Ishikawa (cell line): ENCODE measurements at regions not wholly inside any gene's neighbourhood (a gene's known extent, or its start where the extent isn't known, plus 50 kb on each side); places are given as distances from the start of the nearest gene placed in this dataset.

Source experiments
- CREB1 ChIP-seq: IDR thresholded peaks from 2 replicates; pipeline ENCODE4 v1.6.1; 2012; ENCODE audit warnings: low read depth
- TF ChIP-seq, protein P1 (sequence below): IDR thresholded peaks from 2 replicates; pipeline ENCODE4 v1.6.1; 2012; ENCODE audit warnings: low read depth, mild to moderate bottlenecking

DNA sequence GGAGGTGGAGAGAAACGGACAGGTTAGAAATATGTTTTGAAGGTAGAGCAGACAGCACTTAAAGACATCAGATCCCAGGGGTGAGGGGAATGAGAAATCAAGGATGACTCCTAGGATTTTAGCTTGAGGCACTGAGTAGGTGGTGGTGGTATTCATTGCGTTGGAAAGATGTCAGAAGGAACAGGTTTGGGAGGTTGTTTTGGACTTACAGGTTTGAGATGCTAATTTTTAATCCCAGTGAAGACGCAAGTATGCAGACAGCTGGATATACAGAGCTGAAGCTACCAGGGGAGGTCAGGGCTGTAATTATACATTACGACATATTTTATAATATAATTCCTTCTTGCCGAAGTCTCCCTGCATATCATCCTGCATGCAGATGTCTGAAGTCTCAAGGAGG is 433.3 kb downstream of the XYLT1 start:
- TF ChIP-seq CREB1 = no peak
- TF ChIP-seq, protein P1, sequence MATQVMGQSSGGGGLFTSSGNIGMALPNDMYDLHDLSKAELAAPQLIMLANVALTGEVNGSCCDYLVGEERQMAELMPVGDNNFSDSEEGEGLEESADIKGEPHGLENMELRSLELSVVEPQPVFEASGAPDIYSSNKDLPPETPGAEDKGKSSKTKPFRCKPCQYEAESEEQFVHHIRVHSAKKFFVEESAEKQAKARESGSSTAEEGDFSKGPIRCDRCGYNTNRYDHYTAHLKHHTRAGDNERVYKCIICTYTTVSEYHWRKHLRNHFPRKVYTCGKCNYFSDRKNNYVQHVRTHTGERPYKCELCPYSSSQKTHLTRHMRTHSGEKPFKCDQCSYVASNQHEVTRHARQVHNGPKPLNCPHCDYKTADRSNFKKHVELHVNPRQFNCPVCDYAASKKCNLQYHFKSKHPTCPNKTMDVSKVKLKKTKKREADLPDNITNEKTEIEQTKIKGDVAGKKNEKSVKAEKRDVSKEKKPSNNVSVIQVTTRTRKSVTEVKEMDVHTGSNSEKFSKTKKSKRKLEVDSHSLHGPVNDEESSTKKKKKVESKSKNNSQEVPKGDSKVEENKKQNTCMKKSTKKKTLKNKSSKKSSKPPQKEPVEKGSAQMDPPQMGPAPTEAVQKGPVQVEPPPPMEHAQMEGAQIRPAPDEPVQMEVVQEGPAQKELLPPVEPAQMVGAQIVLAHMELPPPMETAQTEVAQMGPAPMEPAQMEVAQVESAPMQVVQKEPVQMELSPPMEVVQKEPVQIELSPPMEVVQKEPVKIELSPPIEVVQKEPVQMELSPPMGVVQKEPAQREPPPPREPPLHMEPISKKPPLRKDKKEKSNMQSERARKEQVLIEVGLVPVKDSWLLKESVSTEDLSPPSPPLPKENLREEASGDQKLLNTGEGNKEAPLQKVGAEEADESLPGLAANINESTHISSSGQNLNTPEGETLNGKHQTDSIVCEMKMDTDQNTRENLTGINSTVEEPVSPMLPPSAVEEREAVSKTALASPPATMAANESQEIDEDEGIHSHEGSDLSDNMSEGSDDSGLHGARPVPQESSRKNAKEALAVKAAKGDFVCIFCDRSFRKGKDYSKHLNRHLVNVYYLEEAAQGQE = no peak
